Large intestine (tissue), 3 donors: ENCODE measurements at regions not wholly inside any gene's neighbourhood (a gene's known extent, or its start where the extent isn't known, plus 50 kb on each side); places are given as distances from the start of the nearest gene placed in this dataset.

Experiments
- DNase-seq, 2 donors: peaks; one replicate each; pipeline versions ENCODE4 v3.0.0 to v3.0.0-alpha.2; 2013
- H3K27ac ChIP-seq: one replicate; pipeline ENCODE4 v1.5.1; 2013; ENCODE audit warnings: low read length
- H3K27me3 ChIP-seq: 2 replicates; pipeline ENCODE4 v1.6.1; 2013; ENCODE audit warnings: low read length; ENCODE audit not compliant: control insufficient read depth, insufficient read depth
- H3K36me3 ChIP-seq: 2 replicates; pipeline ENCODE4 v1.6.1; 2013; ENCODE audit warnings: low read length; ENCODE audit not compliant: control insufficient read depth, insufficient read depth
- H3K4me1 ChIP-seq: one replicate; pipeline ENCODE4 v1.6.1; 2013; ENCODE audit warnings: low read length; ENCODE audit not compliant: control insufficient read depth, insufficient read depth
- H3K4me3 ChIP-seq: one replicate; pipeline ENCODE4 v1.5.1; 2013; ENCODE audit warnings: low read length
- H3K9me3 ChIP-seq: one replicate; pipeline ENCODE4 v1.6.1; 2013; ENCODE audit warnings: mild to moderate bottlenecking, low read depth, low read length, moderate library complexity; ENCODE audit not compliant: control insufficient read depth
- WGBS: methylation state at CpG from one replicate; pipeline ENCODE4 v1.1.5; 2013; ENCODE audit warnings: low lambda C conversion rate; ENCODE audit not compliant: insufficient coverage; 5-methylcytosine and 5-hydroxymethylcytosine counted together

GRCh38 chrX:101986586-101986985 is 54.8 kb upstream of the ZMAT1 start:
- DNase-seq = no peak
- no peak overlapping the region for H3K27ac ChIP-seq

More at GRCh38 chrX:101986586-101986985, 54.8 kb upstream of the ZMAT1 start:
- H3K4me1 ChIP-seq = no peaks in the 10 kb centered on the region
- no peak overlapping the region for H3K4me3 ChIP-seq
- H3K36me3 ChIP-seq = no peaks in the 10 kb centered on the region
- no peaks in the 10 kb centered on the region for H3K9me3 ChIP-seq
- no CpG with 5 or more reads among the region's 2 CpGs for WGBS
- no peaks in the 10 kb centered on the region for H3K27me3 ChIP-seq
